SW 1271 (cell line): ENCODE measurements at regions not wholly inside any gene's neighbourhood (a gene's known extent, or its start where the extent isn't known, plus 50 kb on each side); places are given as distances from the start of the nearest gene placed in this dataset.

ENCODE experiments used
- DNase-seq, 2 experiments: peaks; one replicate each; lab custom pipeline; 2025; lab: John Stamatoyannopoulos, UW

- no peak for DNase-seq
These were observed 53.1 kb upstream of the UBL3 start for GRCh38 chr13:29903543-29903942.

DNA sequence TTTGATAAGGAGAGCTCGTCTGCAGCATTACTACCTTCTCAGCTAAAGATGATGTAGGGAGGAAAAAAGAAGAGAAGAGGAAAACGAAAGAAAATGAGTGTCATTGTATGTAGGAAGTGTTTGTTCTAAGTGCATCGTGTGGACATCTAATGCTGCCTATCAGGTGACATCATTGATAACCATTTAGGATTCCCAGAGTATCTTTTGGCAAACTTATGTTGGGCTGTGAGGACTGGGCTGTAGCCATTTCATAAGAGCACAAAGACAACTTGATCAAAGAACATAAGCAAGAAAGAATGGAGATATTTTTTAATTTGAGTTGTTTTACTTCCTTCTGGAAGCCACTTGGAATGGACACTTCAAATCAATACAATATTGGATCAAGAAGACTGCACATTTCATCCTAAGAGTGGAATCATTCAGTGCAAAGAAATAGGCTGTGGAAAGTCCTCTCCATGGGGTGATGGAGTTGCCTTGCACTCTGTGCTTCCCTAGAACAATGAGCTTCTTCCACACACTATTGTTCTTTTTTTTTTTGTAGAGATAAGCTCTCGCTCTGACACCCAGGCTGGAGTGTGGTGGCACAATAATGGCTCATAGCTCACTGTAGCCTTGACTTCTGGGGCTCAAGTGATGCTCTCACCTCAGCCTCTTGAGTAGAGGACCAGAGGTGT lies 52.4 kb upstream of the UBL3 start:
- DNase-seq: no peak

DNA sequence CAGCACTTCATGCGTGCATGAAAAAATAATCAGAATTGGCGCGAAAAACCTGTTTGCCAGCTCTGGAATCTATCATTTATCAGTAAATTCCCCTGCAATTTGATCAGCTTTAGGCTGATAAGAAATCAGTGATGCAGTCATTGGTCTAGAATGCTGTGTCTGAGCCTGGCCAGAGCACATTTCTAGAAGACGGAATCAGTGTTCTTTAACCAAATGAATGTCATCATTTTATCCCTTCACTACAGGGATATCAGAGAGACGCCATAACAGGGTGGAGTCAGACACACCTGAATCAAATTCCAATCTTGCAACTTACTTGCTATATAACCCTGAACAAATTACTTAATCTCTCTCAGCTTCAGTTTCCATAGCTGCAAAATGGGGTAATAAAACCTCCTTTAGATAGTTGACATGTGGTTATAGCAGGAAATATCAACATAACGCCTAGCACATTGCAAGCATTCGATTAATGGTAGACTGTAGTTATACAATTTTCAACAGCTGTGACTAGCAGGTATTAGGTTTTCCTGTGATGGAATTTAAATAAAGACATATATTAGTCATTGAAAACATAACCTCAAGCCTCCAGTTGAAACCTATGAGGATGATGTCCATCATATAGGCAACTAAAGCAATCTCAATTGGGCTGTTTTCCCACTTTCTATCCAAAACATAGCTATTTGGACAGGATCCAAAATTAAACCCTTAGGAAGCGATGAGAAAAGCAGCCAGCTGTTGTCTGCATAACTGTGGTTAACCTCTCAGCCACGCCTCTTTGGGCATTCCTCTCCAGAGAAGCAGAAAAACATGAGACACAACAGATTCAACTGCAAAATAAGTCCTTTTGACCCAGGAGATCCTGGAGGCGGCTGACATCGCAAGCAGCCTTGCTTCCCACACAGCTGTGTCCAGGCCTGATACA lies 51.6 kb upstream of the UBL3 start:
- peak in 1 of 2 experiments; percentile 24 for DNase-seq
